ENCODE measurements at regions not wholly inside any gene's neighbourhood (a gene's known extent, or its start where the extent isn't known, plus 50 kb on each side); places are given as distances from the start of the nearest gene placed in this dataset.

DNA sequence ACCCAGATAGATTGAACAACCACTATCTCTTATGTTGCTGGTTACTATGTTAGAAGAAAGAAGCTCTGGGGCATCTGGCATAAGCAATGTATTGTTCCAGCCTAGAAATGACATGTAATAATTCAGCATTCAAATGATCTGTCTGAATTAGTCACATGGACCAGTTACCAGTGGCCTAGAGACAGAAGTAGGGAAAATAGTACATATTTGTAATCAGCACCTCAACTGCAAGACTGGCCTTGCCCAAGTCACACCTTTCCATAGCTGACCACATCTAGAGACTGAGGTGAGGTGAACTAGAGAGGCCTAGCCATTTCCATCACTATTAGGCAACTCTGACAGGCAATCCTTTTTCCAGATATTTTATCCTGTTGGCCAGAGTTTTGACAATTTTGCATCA lies 315.6 kb upstream of the KCND2 start:
- Histone ChIP-seq H3K9me3 (ENCODE audit: insufficient read depth, low read depth, low read length) (no peaks in the 10 kb centered on the region), H3K9ac (ENCODE audit: low read depth, low read length, poor library complexity, severe bottlenecking) (no peak overlapping the region), H3K79me2 (ENCODE audit: insufficient read depth, low read length) (no peaks in the 10 kb centered on the region), H3K4me1 (ENCODE audit: insufficient read depth, low read length, poor library complexity, severe bottlenecking) (no peaks in the 10 kb centered on the region), H3K9me2 (replicated peaks; ENCODE audit: low read depth, low read length) (no peaks in the 10 kb centered on the region), H3K27me3 (ENCODE audit: insufficient read depth, low read length, poor library complexity, severe bottlenecking) (no peaks in the 10 kb centered on the region), H3K4me3 (ENCODE audit: low read length, poor library complexity, severe bottlenecking) (no peak overlapping the region), H3K36me3 (ENCODE audit: insufficient read depth, low read length) (no peaks in the 10 kb centered on the region), H2AFZ (ENCODE audit: low read length) (no peak overlapping the region), H3K4me2 (ENCODE audit: low read depth, low read length, poor library complexity, severe bottlenecking) (no peak overlapping the region), H4K20me1 (ENCODE audit: insufficient read depth, low read length, poor library complexity, severe bottlenecking) (no peaks in the 10 kb centered on the region), H3F3A (ENCODE audit: low read depth) (no peaks in the 10 kb centered on the region)
- TF ChIP-seq EZH2phosphoT487 (IDR thresholded peaks at IDR 0.05; ENCODE audit: borderline replicate concordance), result no peak
- TF ChIP-seq, protein P1, sequence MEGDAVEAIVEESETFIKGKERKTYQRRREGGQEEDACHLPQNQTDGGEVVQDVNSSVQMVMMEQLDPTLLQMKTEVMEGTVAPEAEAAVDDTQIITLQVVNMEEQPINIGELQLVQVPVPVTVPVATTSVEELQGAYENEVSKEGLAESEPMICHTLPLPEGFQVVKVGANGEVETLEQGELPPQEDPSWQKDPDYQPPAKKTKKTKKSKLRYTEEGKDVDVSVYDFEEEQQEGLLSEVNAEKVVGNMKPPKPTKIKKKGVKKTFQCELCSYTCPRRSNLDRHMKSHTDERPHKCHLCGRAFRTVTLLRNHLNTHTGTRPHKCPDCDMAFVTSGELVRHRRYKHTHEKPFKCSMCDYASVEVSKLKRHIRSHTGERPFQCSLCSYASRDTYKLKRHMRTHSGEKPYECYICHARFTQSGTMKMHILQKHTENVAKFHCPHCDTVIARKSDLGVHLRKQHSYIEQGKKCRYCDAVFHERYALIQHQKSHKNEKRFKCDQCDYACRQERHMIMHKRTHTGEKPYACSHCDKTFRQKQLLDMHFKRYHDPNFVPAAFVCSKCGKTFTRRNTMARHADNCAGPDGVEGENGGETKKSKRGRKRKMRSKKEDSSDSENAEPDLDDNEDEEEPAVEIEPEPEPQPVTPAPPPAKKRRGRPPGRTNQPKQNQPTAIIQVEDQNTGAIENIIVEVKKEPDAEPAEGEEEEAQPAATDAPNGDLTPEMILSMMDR (conservative IDR thresholded peaks at IDR 0.05; ENCODE audit: low read length), result no peak

DNA sequence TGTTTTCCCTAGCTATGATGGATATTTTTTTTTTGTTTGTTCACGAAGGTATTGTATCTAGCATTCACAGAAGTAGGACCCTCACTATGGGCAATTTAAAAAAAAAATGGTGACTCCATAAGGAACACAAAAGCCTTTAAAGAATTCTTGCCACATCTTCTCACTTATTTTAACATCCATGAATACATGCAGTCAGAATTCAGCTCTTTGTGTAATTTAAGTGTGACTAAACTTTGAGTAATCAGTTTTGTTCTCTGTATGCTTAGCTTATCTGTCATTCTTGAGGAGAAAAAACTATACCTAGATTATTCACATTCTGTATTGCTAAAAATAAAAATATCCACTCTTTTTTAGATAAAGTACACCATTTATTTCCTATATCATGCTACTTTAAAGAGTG lies 313.2 kb upstream of the KCND2 start:
- Histone ChIP-seq H2AFZ (ENCODE audit: low read length) (no peak overlapping the region), H3K9ac (ENCODE audit: low read depth, low read length, poor library complexity, severe bottlenecking) (no peak overlapping the region), H3K79me2 (ENCODE audit: insufficient read depth, low read length) (no peaks in the 10 kb centered on the region), H3K4me1 (ENCODE audit: insufficient read depth, low read length, poor library complexity, severe bottlenecking) (no peaks in the 10 kb centered on the region), H3K4me2 (ENCODE audit: low read depth, low read length, poor library complexity, severe bottlenecking) (no peak overlapping the region), H3K36me3 (ENCODE audit: insufficient read depth, low read length) (no peaks in the 10 kb centered on the region), H3K9me2 (replicated peaks; ENCODE audit: low read depth, low read length) (no peaks in the 10 kb centered on the region), H3K27me3 (ENCODE audit: insufficient read depth, low read length, poor library complexity, severe bottlenecking) (no peaks in the 10 kb centered on the region), H4K20me1 (ENCODE audit: insufficient read depth, low read length, poor library complexity, severe bottlenecking) (no peaks in the 10 kb centered on the region), H3F3A (ENCODE audit: low read depth) (no peaks in the 10 kb centered on the region), H3K9me3 (ENCODE audit: insufficient read depth, low read depth, low read length) (no peaks in the 10 kb centered on the region), H3K4me3 (ENCODE audit: low read length, poor library complexity, severe bottlenecking) (no peak overlapping the region)
- no peak for TF ChIP-seq EZH2phosphoT487 (IDR thresholded peaks at IDR 0.05; ENCODE audit: borderline replicate concordance)
- TF ChIP-seq, protein P1 (conservative IDR thresholded peaks at IDR 0.05; ENCODE audit: low read length), result no peak

DNA sequence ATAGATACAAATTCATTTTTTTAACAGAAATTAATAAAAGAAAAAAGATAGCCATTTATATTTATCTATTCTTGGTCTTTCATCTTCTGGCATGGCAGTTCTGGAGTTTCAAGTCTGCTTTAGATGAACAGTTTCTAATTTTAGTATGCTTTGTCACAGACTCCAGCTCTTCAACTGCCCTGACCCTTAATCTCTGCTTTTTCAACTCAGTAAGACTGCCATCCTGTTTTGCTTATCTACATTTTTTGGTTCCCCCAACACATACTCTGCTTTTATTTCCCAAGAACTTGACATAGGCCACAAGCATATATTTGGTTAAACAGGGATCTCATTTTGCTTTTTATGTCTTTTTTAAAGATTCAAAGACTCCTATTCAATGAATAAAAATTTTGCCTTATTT lies 309.3 kb upstream of the KCND2 start:
- no peak overlapping the region for H2AFZ ChIP-seq (ENCODE audit: low read length)

More for the DNA sequence above, 309.3 kb upstream of the KCND2 start:
- Histone ChIP-seq H3K27me3 (ENCODE audit: insufficient read depth, low read length, poor library complexity, severe bottlenecking) (no peaks in the 10 kb centered on the region), H3K9me2 (replicated peaks; ENCODE audit: low read depth, low read length) (no peaks in the 10 kb centered on the region), H3K4me3 (ENCODE audit: low read length, poor library complexity, severe bottlenecking) (no peak overlapping the region), H4K20me1 (ENCODE audit: insufficient read depth, low read length, poor library complexity, severe bottlenecking) (no peaks in the 10 kb centered on the region), H3K36me3 (ENCODE audit: insufficient read depth, low read length) (no peaks in the 10 kb centered on the region), H3K79me2 (ENCODE audit: insufficient read depth, low read length) (no peaks in the 10 kb centered on the region), H3K9me3 (ENCODE audit: insufficient read depth, low read depth, low read length) (no peaks in the 10 kb centered on the region), H3K4me2 (ENCODE audit: low read depth, low read length, poor library complexity, severe bottlenecking) (no peak overlapping the region), H3K4me1 (ENCODE audit: insufficient read depth, low read length, poor library complexity, severe bottlenecking) (no peaks in the 10 kb centered on the region), H3K9ac (ENCODE audit: low read depth, low read length, poor library complexity, severe bottlenecking) (no peak overlapping the region), H3F3A (ENCODE audit: low read depth) (no peaks in the 10 kb centered on the region)
- TF ChIP-seq, protein P1 (conservative IDR thresholded peaks at IDR 0.05; ENCODE audit: low read length), result no peak

Data from Loucy (cell line).